ES-I3 (cell line): ENCODE measurements at regions not wholly inside any gene's neighbourhood (a gene's known extent, or its start where the extent isn't known, plus 50 kb on each side); places are given as distances from the start of the nearest gene placed in this dataset.
"Not testable (repeated sequence)": the region's sequence is repeated elsewhere in the genome, so short reads cannot be mapped to it uniquely, and the experiment has no call there.

ENCODE experiments used
- H3K36me3 ChIP-seq: 2 replicates; pipeline ENCODE4 v1.6.1; 2013; ENCODE audit warnings: mild to moderate bottlenecking, low read length, control low read depth, moderate library complexity; ENCODE audit not compliant: insufficient read depth
- H3K4me1 ChIP-seq: 2 replicates; pipeline ENCODE4 v1.6.1; 2013; ENCODE audit warnings: mild to moderate bottlenecking, control low read depth, low read length; ENCODE audit not compliant: insufficient read depth
- H3K9ac ChIP-seq: 2 replicates; pipeline ENCODE4 v1.6.1; 2013; ENCODE audit warnings: low read depth, mild to moderate bottlenecking, low read length, moderate library complexity
- H3K9me3 ChIP-seq: 2 replicates; pipeline ENCODE4 v1.6.1; 2013; ENCODE audit warnings: mild to moderate bottlenecking, low read length, moderate library complexity; ENCODE audit not compliant: control insufficient read depth, insufficient read depth

DNA sequence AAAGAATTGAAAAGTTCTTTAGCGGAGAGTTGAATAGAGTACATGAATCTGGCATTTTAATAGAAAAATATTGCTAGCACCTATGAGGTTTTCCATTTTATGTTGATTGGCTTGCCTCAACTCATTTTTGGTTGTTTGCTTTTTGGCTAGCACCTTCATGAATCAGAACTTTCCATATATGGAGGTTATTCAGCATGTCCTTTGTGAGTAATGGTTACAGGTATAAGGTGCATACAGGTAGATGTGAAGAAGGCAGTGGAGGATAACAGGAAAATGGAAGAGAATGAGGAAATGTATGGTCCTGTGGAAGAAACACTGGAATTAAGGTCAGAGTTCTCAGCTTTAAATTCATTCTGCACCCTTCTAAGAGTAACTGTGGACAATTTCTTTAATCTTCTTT, 98.1 kb upstream of the GBE1 start:
- Histone ChIP-seq H3K9ac (no peak overlapping the region), H3K4me1 (no peaks in the 10 kb centered on the region; the same call in 1 of the 2 replicates), H3K9me3 (no peaks in the 10 kb centered on the region), H3K36me3 (no peaks in the 10 kb centered on the region)

DNA sequence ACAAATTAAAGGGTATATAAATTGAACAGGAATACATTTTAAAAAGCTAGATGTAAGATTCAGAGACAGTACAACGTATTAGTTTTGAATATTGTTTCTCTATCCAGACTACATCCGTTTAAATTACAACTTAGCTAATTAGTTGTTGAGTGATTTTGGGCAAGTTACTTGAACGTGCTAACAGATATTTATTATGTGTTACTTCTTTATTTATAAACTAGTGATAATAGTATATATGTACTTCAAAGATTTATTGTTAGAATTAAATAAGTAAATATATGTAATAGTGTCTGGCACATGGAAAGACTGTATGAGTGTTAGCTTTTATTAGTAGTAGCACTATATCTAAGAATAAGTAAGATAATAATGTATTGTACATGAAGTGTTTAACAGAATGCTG, 92.0 kb upstream of the GBE1 start:
- Histone ChIP-seq H3K4me1 (no peaks in the 10 kb centered on the region), H3K9me3 (no peaks in the 10 kb centered on the region), H3K36me3 (no peaks in the 10 kb centered on the region), H3K9ac (no peak overlapping the region)

DNA sequence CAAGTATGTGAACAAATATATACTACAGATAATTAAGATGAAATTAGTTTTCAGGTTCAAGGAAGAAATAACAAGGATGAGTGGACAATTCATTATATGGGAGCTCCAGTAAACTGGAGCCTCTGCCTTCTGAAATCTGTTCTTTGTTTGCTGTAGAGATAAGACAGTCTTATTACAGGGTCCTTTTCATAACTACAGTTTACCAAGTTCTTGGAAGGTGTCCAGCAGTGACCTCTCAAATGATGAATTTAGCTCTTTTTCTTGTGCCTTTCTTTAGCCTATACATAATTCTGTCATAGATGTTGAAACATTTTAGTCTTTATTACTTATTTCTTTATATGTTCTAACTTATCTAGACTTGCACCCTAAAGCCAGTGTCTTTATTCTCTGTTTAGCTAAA, 89.7 kb upstream of the GBE1 start:
- no peaks in the 10 kb centered on the region for H3K4me1 ChIP-seq
- no peaks in the 10 kb centered on the region for H3K36me3 ChIP-seq
- H3K9me3 ChIP-seq: no peaks in the 10 kb centered on the region
- H3K9ac ChIP-seq: no peak overlapping the region

DNA sequence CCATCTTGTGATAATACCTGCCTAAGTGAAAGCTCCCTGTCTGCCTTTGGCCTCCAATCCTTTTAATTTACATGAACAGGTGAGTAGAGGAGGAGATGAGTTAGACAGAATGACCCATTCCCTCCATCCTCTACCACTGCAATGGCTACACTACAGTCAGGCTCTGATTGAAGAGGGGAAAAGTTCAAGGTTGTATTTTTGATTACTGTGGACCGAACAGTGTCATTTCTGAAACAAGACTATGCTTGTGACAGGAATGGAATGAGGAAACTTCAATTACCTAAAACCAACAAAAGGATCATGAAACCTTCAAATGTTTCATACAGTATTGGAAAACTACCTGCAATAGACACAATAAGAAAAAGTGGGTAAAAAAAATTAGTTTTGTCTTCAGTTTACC, 85.5 kb upstream of the GBE1 start:
- Histone ChIP-seq H3K36me3 (no peaks in the 10 kb centered on the region), H3K9me3 (no peaks in the 10 kb centered on the region), H3K9ac (no peak overlapping the region), H3K4me1 (no peaks in the 10 kb centered on the region)

DNA sequence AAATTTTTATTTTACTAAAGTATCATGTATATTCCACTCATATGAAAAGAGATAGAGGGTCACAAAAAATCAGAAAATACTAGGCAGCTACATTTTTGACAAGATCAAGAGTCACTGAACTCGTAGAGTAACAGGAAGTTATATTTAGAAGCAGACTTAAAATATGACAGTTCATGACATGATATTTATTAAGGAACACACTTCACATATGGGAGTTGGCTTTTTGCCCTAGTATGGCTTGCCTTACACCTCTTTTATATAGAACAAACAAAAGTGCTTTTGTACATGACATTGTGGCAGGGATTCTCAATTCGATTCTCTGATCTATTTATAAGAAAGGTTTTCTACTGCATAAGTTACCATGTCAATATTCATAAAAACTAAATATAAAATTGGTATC, 80.1 kb upstream of the GBE1 start:
- H3K4me1 ChIP-seq: peaks cover 5% of the 10 kb centered on the region; the same call in 1 of the 2 replicates
- no peaks in the 10 kb centered on the region for H3K36me3 ChIP-seq
- no peaks in the 10 kb centered on the region for H3K9me3 ChIP-seq
- no peak overlapping the region for H3K9ac ChIP-seq

- Histone ChIP-seq H3K9me3 (no peaks in the 10 kb centered on the region), H3K36me3 (no peaks in the 10 kb centered on the region), H3K9ac (no peak overlapping the region), H3K4me1 (peaks cover 5% of the 10 kb centered on the region; the same call in 1 of the 2 replicates)
These were observed 78.2 kb upstream of the GBE1 start for GRCh38 chr3:81839504-81840094.

DNA sequence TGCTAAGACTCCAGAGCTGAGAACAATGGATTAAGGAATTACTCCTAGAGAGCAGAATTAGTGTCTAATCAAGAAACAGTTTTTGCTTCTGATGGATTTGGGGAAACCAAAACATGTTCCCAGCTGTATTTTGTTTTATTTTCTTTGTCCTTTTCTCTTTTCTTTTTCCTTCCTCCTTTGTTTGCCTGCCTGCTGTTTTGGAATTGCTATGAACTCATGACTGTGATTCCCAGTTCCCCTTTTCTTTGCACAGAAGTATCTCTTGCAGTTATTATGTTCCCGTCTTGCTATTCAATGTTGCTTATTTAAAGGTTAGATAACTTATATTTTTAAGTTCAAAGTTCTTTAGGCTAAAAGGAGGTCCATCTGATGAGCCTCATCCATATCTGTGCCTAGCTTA, 77.0 kb upstream of the GBE1 start:
- H3K9ac ChIP-seq: no peak overlapping the region
- H3K9me3 ChIP-seq: no peaks in the 10 kb centered on the region
- peaks cover 5% of the 10 kb centered on the region; the same call in 1 of the 2 replicates for H3K4me1 ChIP-seq
- no peaks in the 10 kb centered on the region for H3K36me3 ChIP-seq

DNA sequence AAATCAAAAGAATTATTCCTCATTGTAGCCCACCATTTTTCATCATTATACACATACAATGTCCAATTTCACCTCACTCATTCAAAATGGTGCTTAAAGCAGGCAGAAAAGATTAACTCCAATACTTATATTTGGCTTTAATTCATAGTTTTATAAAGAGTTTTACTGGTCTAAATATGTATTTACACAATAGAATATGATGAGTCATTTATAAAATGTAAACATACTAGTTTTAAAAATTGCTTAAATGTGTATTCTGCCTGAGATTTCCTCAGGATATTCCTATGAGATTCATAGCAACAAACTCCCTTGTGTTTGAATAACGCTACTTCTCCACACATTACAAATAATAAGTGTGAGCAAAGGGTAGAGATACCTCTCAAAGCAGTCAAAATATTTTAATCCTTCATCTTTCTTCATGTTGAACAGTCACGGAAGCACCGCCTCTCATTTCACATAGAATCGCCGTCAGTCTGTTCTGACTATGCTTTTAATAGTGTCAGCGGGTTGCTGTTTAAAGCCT, 75.7 kb upstream of the GBE1 start:
- no peaks in the 10 kb centered on the region for H3K36me3 ChIP-seq
- no peaks in the 10 kb centered on the region for H3K9me3 ChIP-seq
- peaks cover 5% of the 10 kb centered on the region; the same call in 1 of the 2 replicates for H3K4me1 ChIP-seq
- H3K9ac ChIP-seq: no peak overlapping the region

DNA sequence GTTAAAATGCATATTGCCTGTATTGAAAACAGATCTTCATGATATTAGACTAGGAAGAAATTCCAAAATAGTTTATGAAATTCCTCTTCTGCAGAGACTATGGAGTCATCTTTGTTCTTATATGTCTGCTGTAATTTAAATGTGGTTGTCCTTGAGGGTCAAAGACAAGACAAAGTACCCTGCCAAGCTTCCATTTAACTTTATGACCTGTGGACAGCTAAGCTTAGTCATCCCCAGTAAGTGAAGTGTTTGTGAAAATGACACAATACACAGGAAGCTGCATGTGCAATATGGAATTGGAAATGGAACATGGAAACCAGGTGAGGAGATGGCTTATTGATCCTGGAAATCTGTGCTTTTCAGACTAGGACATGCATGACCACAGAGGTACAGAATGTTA, 68.5 kb upstream of the GBE1 start:
- H3K36me3 ChIP-seq: no peaks in the 10 kb centered on the region
- no peaks in the 10 kb centered on the region for H3K4me1 ChIP-seq
- no peaks in the 10 kb centered on the region for H3K9me3 ChIP-seq
- H3K9ac ChIP-seq: no peak overlapping the region

GRCh38 chr3:81829272-81829671, 67.8 kb upstream of the GBE1 start:
- not testable (repeated sequence) for H3K4me1 ChIP-seq, H3K9me3 ChIP-seq, H3K9ac ChIP-seq, H3K36me3 ChIP-seq

DNA sequence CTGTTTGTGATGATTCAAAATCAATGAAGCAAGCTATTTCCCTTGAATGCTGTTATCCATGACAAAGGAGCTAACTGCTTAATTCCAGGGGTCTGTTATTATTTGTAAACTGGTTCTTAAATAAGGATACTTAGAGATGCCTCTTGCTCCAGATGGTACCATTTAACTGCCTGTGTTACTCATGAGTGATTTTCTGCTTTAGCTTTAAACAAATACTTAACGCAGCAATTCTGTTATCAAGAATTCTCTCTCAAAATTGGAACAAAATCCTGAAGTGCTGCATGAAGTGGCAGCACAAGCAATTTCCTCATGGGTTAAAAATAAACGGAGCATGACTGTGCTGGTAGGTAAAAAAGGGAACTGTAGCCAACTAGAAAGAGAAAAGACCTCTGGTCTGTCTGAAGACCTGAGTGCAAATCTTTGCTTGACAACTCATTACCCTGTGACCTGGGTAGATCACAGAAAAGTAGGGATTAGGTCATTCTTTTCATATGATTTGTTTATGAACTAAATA, 62.5 kb upstream of the GBE1 start:
- peaks cover 7% of the 10 kb centered on the region; the same call in 1 of the 2 replicates for H3K4me1 ChIP-seq
- no peaks in the 10 kb centered on the region for H3K9me3 ChIP-seq
- H3K36me3 ChIP-seq: no peaks in the 10 kb centered on the region; the same call in 1 of the 2 replicates
- no peak overlapping the region for H3K9ac ChIP-seq

GRCh38 chr3:81823086-81823485, 61.6 kb upstream of the GBE1 start:
- no peaks in the 10 kb centered on the region; the same call in 1 of the 2 replicates for H3K36me3 ChIP-seq
- no peak overlapping the region for H3K9ac ChIP-seq
- no peaks in the 10 kb centered on the region for H3K9me3 ChIP-seq
- H3K4me1 ChIP-seq: peaks cover 7% of the 10 kb centered on the region; the same call in 1 of the 2 replicates

GRCh38 chr3:81816473-81817250, 55.2 kb upstream of the GBE1 start:
- H3K9me3 ChIP-seq: no peaks in the 10 kb centered on the region
- no peaks in the 10 kb centered on the region; the same call in 1 of the 2 replicates for H3K36me3 ChIP-seq
- no peak overlapping the region for H3K9ac ChIP-seq
- no peaks in the 10 kb centered on the region for H3K4me1 ChIP-seq

DNA sequence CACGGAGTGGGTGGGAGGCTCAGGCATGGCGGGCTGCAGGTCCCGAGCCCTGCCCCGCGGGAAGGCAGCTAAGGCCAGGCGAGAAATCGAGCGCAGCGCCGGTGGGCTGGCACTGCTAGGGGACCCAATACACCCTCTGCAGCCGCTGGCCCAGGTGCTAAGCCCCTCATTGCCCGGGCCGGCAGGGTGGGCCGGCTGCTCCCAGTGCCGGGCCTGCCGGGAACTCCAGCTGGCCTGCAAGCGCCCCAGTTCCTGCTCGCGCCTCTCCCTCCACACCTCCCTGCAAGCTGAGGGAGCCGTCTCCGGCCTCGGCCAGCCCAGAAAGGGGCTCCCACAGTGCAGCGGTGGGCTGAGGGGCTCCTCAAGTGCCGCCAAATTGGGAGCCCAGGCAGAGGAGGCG, 50.7 kb upstream of the GBE1 start:
- H3K9me3 ChIP-seq, H3K36me3 ChIP-seq, H3K9ac ChIP-seq, H3K4me1 ChIP-seq: not testable (repeated sequence)
